HG02885 (cell line): ENCODE measurements at regions not wholly inside any gene's neighbourhood (a gene's known extent, or its start where the extent isn't known, plus 50 kb on each side); places are given as distances from the start of the nearest gene placed in this dataset.

Experiments
- ATAC-seq: cut with Tn5 transposase; IDR thresholded peaks from one replicate; pipeline ENCODE4 v1.9.1; 2021; ENCODE audit warnings: mild to moderate bottlenecking; ENCODE audit not compliant: unreplicated experiment, poor library complexity

- ATAC-seq: no peak
Measured at GRCh38 chr9:7899753-7900152, 100.2 kb upstream of the DMAC1 start.

DNA sequence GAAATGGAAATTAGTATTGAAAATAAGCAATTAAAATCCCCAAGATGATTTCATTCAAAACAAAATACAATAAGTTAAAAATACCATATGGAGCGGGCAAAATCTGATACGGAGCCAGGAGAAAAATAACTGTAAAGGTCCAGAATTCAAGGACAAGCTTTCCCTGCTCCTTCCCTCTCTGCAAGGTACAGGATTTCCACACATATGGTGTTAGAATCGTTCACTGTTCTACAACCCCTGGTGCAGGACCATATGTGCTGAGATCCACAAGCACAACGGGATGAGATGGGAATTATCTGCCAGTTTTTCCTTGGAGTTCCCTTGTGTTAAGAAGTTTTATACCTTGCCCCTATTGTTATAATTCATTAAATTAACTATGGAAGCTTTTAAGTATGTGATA, 94.7 kb upstream of the DMAC1 start:
- ATAC-seq: no peak

DNA sequence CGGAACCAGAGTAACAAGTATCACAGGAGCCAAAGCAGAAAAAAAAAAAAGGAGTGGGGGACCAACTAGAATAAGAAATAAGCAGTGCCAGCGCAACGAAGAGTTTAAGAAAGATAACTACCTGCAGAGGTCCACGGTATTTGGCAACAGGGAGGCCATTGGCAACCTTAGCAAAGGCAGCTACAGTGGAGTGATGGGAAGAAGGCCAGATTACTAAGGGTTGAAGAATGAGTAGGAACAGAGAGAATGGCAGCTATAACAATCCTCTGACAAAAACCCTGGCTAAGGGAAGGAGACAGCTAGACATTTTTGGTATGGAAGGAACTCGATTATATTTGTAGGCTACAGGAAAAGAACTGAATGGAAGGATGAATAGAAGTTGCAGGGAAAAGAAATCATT, 93.4 kb upstream of the DMAC1 start:
- no peak for ATAC-seq

GRCh38 chr9:7879551-7880245, 80.1 kb upstream of the DMAC1 start:
- no peak for ATAC-seq

GRCh38 chr9:7871977-7872730, 72.6 kb upstream of the DMAC1 start:
- ATAC-seq: no peak

- no peak for ATAC-seq
Measured at GRCh38 chr9:7869340-7869739, 69.8 kb upstream of the DMAC1 start.

- ATAC-seq: no peak
Measured at GRCh38 chr9:7862170-7862569, 62.6 kb upstream of the DMAC1 start.

GRCh38 chr9:7861086-7861485, 61.5 kb upstream of the DMAC1 start:
- no peak for ATAC-seq

GRCh38 chr9:7860335-7860709, 60.7 kb upstream of the DMAC1 start:
- ATAC-seq: no peak

GRCh38 chr9:7859701-7860334, 60.2 kb upstream of the DMAC1 start:
- no peak for ATAC-seq

- no peak for ATAC-seq
Measured at GRCh38 chr9:7858166-7858565, 58.6 kb upstream of the DMAC1 start.

- no peak for ATAC-seq
Measured at GRCh38 chr9:7854763-7855162, 55.2 kb upstream of the DMAC1 start.
